Suprapubic skin (tissue), 4 donors: ENCODE measurements at regions not wholly inside any gene's neighbourhood (a gene's known extent, or its start where the extent isn't known, plus 50 kb on each side); places are given as distances from the start of the nearest gene placed in this dataset.

Experiments used
- EP300 ChIP-seq: sonication (generic); formaldehyde crosslinking; IDR thresholded peaks from one replicate; pipeline ENCODE4 v1.6.1; 2017; ENCODE audit warnings: antibody characterized with exemption
- POLR2A ChIP-seq, 2 donors: fragments of 450-650 bp; IDR thresholded peaks; one replicate each; pipeline ENCODE4 v1.6.1; 2017; ENCODE audit warnings: antibody characterized with exemption in 2 of 2, mild to moderate bottlenecking in 2 of 2, moderate library complexity in 2 of 2
- POLR2AphosphoS5 ChIP-seq, 3 donors: sonication (generic); formaldehyde crosslinking; IDR thresholded peaks; one replicate each; pipeline ENCODE4 v1.6.1; 2017; ENCODE audit warnings: antibody characterized with exemption in 3 of 3
- TF ChIP-seq, protein P1 (sequence below), 2 donors: fragments of 200-600 bp in 1 of 2; fragments of 450-650 bp in 1 of 2; sonication (generic) in 1 of 2; IDR thresholded peaks; one replicate each; pipeline ENCODE4 v1.5.1; 2016 to 2019; ENCODE audit warnings: antibody characterized with exemption in 2 of 2, mild to moderate bottlenecking in 1 of 2, moderate library complexity in 1 of 2

DNA sequence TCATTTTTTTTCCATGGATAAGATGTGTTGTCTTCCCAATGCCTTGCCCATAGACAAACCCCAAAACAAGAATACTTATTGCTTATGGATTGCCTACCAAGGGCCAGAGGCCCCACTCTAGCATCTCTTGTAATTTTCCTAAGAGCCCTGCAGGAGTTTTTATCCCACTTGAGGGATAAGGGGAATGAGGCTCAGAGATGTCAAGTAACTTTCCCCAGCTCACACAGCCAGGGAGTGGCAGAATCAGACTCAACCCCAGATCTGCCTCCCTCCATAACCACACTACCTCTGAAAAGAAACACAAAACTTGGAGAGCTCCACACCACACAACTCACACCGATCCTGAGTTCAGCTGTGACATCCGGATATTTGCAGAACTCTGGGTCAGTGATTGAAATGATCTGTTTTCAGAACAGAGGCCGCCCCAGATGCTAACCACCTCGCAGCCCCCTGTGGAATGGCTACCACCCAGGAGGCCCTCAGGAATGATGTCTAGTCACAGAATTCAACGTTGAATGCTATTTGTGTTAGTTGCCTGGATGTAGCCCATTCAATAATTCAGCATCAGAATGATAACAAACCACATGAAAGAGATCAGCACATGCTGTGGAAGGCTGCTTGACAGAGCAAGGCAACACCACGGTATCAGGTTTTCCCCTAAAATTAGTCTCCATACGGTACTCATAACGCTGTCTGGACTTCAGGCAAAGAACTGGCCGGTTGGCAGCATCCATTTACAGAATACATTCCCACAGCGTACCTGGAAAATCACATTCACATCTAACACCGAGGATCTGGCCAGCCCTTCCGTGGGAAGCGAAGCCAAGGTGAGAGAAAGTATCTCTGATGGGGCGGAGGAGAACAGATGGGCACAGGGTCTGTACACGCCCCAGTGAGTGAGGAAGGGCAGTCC is 231.9 kb downstream of the TOMM20 start:
- TF ChIP-seq, protein P1, sequence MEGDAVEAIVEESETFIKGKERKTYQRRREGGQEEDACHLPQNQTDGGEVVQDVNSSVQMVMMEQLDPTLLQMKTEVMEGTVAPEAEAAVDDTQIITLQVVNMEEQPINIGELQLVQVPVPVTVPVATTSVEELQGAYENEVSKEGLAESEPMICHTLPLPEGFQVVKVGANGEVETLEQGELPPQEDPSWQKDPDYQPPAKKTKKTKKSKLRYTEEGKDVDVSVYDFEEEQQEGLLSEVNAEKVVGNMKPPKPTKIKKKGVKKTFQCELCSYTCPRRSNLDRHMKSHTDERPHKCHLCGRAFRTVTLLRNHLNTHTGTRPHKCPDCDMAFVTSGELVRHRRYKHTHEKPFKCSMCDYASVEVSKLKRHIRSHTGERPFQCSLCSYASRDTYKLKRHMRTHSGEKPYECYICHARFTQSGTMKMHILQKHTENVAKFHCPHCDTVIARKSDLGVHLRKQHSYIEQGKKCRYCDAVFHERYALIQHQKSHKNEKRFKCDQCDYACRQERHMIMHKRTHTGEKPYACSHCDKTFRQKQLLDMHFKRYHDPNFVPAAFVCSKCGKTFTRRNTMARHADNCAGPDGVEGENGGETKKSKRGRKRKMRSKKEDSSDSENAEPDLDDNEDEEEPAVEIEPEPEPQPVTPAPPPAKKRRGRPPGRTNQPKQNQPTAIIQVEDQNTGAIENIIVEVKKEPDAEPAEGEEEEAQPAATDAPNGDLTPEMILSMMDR (IDR thresholded peaks at IDR 0.05): no peak
- no peak for TF ChIP-seq POLR2AphosphoS5 (IDR thresholded peaks at IDR 0.05)
- no peak for TF ChIP-seq EP300
- TF ChIP-seq POLR2A (IDR thresholded peaks at IDR 0.05): no peak
